DMS 273 (cell line): ENCODE measurements at regions not wholly inside any gene's neighbourhood (a gene's known extent, or its start where the extent isn't known, plus 50 kb on each side); places are given as distances from the start of the nearest gene placed in this dataset.

Source experiments
- DNase-seq: peaks from one replicate; lab custom pipeline; 2025; ENCODE audit not compliant: unreplicated experiment; lab: John Stamatoyannopoulos, UW

GRCh38 chr2:33859811-33860461 lies 260.8 kb upstream of the FAM98A start:
- no peak for DNase-seq

GRCh38 chr2:33859176-33859575 lies 260.1 kb upstream of the FAM98A start:
- no peak for DNase-seq

- DNase-seq: no peak
These were observed 249.4 kb upstream of the FAM98A start for GRCh38 chr2:33848486-33848885.

DNA sequence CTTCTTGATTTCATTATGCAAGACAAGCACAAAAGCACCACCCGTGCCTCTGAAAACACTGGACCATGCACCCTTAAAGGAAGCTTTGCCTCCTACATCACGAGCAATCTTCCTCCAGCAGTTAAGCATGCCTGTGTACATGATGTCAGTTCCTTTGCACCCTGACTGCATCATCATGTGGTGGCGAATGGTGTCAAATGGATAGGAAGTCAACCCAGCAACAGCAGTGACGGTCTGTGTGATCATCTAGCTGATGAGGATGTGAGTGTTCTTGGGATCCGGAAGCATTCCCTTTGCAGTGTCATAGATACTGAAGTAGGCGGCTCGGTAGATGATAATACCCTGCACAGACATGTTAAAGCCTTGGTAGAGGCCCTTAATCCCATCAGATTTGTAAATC lies 240.7 kb upstream of the FAM98A start:
- DNase-seq: no peak

GRCh38 chr2:33836628-33837027 lies 237.5 kb upstream of the FAM98A start:
- no peak for DNase-seq

GRCh38 chr2:33835911-33836310 lies 236.8 kb upstream of the FAM98A start:
- no peak for DNase-seq

DNA sequence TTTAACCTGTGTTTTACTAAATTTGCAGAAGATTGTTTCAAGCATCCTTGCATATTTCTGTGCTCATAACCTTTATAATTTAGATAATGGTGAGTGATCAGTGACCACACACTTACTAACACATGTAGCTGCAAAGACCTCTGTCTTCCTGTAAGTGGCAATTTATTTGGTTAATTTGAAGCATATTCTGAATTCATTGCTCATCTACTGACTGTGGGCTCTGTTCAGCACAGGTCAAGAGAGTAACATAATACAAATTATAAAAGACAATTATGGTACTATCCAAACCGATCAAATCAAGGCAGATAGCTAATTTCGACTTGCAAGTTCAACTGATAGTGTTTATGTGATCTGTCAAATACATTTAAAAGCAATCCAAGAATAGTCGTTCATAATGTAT lies 223.9 kb upstream of the FAM98A start:
- no peak for DNase-seq

DNA sequence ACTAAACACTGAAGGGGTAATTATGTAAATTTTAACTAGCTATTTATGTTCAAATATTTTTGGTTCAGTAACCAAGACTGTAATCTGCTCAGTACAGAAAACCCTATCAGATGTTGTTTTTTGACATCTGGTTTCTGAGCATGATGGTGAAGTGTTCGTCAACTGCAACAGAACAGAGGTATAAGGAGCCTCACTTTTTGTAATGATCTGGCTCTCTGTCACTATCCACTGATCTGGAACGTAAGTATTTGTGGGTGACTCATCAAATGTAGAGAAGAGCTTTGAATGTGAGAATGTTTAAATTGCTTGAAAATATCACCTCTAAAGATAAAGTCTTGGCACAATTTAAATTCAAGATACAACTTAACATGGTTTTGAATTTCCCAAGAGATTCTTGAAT lies 213.6 kb upstream of the FAM98A start:
- DNase-seq: no peak

DNA sequence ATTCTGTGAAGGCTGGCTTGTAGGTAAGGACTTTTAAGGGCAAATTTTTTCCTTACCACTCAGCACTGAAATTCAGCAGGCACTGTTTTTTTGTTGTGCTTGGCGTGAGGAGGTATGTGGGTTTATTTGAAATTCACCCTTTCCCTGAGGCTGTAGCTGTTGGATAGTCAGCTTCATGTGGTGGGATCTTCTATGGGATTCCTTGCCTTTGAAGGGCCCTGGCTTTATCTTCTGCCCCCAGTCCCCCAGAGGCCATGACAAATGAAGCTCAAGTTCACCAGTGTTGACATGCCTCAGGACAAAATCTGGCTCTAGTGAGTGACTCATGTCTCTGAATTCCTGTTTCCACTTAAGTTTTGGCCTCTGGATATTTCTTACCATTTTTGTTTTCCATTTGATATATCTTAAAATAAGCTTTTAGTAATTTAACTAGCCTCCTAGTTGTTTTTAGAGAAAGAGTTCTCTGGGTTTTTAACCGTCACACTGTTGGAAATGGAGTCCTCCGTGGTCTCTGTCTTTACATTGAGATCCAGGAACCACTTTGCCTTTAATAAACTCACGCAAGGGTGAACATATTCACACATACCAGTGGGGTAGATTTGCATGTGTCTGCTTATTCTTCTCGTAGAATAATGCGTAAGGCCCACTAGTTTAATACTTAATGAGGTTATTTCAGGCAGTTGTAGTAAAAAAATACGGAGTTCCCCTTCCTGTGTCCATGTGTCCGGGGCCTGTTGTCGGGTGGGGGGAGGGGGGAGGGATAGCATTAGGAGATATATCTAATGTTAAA lies 211.1 kb upstream of the FAM98A start:
- DNase-seq: no peak

GRCh38 chr2:33806041-33806440 lies 206.9 kb upstream of the FAM98A start:
- no peak for DNase-seq

- no peak for DNase-seq
These were observed 205.1 kb upstream of the FAM98A start for GRCh38 chr2:33804155-33804554.

- no peak for DNase-seq
These were observed 197.4 kb upstream of the FAM98A start for GRCh38 chr2:33796511-33796910.

DNA sequence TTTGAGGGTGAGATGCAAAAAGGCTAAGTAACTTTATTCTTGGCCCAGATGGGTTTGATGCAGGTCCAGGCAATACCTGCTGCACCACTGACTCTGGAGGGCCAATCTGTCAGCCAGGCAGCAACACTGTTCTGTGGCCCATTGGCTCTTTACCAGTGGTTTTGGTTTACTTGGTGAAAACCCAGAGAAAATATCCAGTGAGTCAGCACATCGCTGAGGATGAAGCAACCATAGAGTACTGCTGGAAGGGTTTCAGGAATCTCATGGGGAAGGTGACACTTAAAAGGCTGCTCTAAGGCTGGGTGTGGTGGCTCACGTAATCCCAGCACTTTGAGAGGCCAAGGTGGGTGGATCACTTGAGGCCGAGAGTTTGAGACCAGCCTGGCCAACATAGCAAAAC lies 192.5 kb upstream of the FAM98A start:
- DNase-seq: no peak

DNA sequence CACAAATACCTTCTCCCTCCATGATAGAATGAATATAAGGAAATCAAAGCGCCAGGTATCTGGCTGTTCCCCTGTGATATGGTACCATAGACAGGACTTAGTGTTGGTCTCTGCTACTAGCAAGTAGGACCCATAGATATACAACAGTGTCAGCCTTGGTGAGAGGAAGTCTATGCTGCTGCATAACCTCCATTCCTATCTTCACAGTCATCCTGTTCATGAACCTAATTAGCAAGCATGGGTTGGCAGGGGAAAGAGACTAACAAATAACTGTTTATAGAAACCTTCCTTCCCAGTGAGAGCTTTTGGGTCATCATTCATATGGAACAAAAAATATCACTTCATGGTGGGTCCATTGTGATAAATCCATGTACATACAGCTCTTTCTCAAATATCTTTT lies 188.9 kb upstream of the FAM98A start:
- DNase-seq: no peak

DNA sequence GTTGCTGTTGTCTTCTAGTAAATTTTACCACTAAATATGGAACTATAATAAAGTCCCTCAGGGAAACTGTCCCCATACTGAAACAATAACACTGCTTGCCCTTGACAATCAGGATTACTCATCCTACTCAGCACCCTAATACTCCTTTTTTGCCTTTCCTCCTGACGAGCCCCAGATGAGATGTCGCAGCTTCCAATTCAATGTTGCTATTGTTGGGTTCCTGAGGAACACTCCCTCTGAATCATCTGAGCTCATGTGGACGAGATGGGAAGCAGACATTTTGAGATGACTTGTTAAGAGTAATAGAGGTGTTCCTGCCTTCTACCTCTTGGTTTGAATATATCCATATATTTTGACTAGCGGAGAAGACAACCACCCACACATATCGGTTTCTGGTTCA lies 187.8 kb upstream of the FAM98A start:
- DNase-seq: no peak

DNA sequence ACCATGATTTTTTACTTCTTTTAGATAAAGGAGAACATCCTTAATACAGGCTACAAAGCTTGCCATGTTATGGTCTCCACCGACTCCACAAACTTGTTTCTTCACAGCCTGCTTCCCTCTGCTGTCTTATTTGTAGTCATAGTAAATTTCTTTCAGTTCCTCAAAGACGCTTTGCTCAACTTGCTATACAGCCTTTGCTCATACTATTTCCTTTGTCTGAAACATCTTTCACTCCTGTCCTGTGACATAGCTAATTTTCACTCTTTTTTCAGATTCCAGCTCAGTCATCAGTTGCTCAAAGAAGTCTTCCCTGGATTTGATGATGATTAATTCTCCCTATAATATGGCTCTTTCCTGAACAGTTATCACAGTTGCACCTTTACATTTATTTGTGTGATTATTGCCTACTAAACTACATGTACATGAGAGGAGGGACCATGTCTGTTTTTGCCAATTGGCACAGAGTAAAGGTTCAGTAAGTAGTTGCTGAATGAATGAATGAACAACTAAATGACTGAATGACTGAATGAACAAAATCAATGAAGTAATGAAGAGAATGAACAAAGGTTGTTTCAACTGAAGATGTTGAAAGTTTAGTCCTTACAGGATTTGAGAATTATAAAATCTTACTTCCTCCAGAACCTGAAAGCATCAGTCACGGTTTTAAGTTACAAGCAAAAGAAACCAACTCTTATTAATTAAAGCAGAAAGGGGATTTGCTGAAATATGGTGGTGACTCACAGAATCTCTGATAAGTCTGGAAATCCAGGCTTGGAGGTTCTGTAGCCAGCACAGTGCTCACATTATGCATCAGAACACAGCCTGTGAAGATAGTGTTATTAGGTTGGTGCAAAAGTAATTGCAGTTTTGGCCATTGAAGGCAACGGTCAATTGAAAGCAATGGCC lies 186.4 kb upstream of the FAM98A start:
- DNase-seq: no peak

DNA sequence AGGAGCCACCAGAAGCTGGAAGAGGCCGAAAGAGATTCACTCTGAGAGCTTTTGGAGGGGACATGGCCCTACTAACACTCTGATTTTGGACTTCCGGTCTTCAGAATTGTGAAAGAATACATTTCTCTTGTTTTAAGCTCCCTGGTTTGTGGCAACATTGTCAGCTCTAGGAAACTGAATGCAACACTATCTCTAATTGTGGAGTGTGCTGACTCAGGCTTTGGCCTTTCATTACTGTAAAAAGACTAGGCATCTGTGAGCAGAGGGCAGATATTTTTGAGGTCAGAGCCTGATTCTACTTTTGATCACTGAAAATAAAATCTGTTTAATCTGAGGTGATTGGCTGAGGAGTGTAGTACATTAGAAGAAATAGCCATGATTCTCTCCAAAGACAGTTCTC lies 185.4 kb upstream of the FAM98A start:
- DNase-seq: no peak

DNA sequence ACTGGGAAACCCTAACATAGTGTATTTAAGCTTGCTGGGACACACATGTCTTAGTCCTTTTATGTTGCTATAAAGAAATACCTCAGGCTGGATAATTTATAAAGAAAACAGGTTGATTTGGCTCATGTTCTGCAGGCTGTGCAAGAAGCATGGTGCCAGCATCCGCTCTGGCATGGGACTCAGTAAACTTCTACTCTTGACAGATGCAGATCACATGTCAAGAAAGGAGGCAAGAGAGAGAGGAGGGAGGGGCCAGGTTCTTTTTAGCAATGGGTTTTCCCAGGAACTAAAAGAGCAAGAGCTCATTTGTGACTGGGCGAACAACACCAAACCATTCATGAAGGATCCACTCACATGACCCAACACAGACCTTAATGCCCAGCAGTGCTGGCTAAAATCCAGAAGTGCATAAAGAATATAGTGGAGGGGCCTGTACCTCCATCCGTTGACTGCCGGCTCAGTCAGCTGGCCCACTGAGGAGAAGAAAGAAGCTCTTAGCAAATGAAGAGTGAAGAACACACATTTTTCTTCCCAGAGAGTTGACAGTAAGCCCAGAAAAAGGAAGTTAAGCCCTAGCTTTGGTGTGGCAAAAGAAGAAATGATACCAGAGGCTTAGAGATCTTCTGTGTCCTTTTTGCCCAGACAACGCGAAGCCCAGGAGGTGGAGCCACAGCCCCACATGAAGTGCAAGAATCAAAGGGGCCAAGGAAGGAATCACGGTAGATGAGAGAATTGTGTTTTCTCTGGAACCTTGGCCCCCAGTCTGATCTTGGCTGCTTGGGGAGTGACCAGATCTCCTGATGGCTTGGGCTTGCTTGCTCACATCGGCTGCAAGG lies 183.5 kb upstream of the FAM98A start:
- no peak for DNase-seq

GRCh38 chr2:33777786-33778185 lies 178.7 kb upstream of the FAM98A start:
- no peak for DNase-seq

- no peak for DNase-seq
These were observed 176.2 kb upstream of the FAM98A start for GRCh38 chr2:33775306-33775705.

DNA sequence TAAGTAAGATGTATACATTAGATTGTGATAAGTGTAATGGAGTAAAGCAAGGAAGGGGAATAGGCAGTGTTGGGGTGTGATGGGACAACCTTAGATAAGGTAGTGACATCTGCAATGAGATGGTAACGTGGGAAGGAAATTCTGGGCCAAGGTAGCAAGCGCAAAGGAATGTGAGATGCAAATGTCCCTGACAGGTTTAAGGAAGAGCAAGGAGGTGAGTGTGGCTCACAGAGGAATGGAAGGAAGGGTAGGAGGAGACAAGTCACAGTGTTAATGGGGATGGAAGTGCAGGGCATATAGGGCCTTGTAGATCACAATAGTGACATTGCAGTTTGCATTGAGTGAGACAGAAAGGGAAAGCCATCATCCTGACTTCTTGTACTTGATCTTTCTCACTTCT lies 170.9 kb upstream of the FAM98A start:
- no peak for DNase-seq
